SK-N-MC (cell line): ENCODE measurements at regions not wholly inside any gene's neighbourhood (a gene's known extent, or its start where the extent isn't known, plus 50 kb on each side); places are given as distances from the start of the nearest gene placed in this dataset.

Source experiments
- EZH2 ChIP-seq: fragments of 200-600 bp; sonication (generic); IDR thresholded peaks from one replicate; pipeline ENCODE4 v1.6.1; 2017; ENCODE audit warnings: antibody characterized with exemption
- POLR2AphosphoS5 ChIP-seq: IDR thresholded peaks from 2 replicates; pipeline ENCODE4 v1.6.1; 2012; ENCODE audit warnings: mild to moderate bottlenecking, low read depth, low read length, borderline replicate concordance

DNA sequence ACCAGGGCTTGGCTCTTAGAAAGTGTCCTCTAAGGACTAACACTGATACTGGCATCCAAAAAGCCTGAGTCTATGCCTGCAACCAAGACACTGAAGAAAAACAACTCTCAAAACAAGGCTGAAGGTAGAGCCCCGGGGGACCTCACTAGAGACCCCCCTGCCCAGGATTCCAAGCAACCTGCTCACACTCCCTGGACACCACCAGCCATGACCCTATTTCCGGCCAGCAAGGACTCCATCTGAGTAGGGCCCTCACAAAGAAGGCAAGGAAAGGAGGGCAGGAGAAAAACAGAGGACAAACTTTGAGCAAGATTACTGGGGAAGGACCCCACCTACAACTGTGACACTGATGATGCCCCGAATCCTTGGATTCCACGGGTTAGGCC, 343.1 kb downstream of the NPHP4 start:
- TF ChIP-seq EZH2 (no peak), POLR2AphosphoS5 (no peak)
